ENCODE measurements at regions not wholly inside any gene's neighbourhood (a gene's known extent, or its start where the extent isn't known, plus 50 kb on each side); places are given as distances from the start of the nearest gene placed in this dataset.

GRCh38 chr5:61748121-61748520 lies 416.1 kb downstream of the ZSWIM6 start:
- TF ChIP-seq RFX5 (IDR thresholded peaks at IDR 0.05) (no peak), USF2 (IDR thresholded peaks at IDR 0.05) (no peak), HOXB13 (CRISPR knock-in tag; IDR thresholded peaks at IDR 0.05; ENCODE audit: low read depth) (no peak), HOXA7 (CRISPR knock-in tag; IDR thresholded peaks at IDR 0.05) (no peak), NR3C1 (IDR thresholded peaks at IDR 0.05) (no peak), E2F6 (IDR thresholded peaks at IDR 0.05; ENCODE audit: borderline replicate concordance, low read depth) (no peak), NPAS2 (CRISPR knock-in tag; IDR thresholded peaks at IDR 0.05; ENCODE audit: borderline replicate concordance) (no peak), FOXS1 (CRISPR knock-in tag; IDR thresholded peaks at IDR 0.05) (no peak), CEBPB (IDR thresholded peaks at IDR 0.05) (no peak), ZC3H11A (IDR thresholded peaks at IDR 0.05) (no peak), HMGXB4 (CRISPR knock-in tag; IDR thresholded peaks at IDR 0.05; ENCODE audit: borderline replicate concordance) (no peak), EHF (CRISPR knock-in tag; IDR thresholded peaks at IDR 0.05) (no peak), ZSCAN20 (CRISPR knock-in tag; IDR thresholded peaks at IDR 0.05) (no peak), CHD2 (IDR thresholded peaks at IDR 0.05; ENCODE audit: low read length, partially characterized antibody) (no peak), ELK1 (IDR thresholded peaks at IDR 0.05; ENCODE audit: low read depth, low read length) (no peak), RCOR1 (IDR thresholded peaks at IDR 0.05; ENCODE audit: low read depth, low read length) (no peak), RARB (CRISPR knock-in tag; IDR thresholded peaks at IDR 0.05) (no peak), HOXB5 (CRISPR knock-in tag; IDR thresholded peaks at IDR 0.05) (no peak)
- no peak overlapping the region for H3K4me3 ChIP-seq
- H3K4me1 ChIP-seq: no peaks in the 10 kb centered on the region
- DNase-seq (ENCODE audit: low read depth in 1 of 2, low spot score in 1 of 2): no peak
- H3K4me2 ChIP-seq: no peak overlapping the region
- ChIA-PET CTCF (no interaction called here), POLR2A (no interaction called here)
- H3K27ac ChIP-seq: no peak overlapping the region
- WGBS (ENCODE audit: missing lambda C conversion rate): 73% methylated on average over 7 of the region's 7 CpGs
- FAIRE-seq: no peak
- H3K9me3 ChIP-seq: peaks cover 6% of the 10 kb centered on the region; the same call in 1 of the 3 replicates
- ATAC-seq: no peak

GRCh38 chr5:61748651-61749050 lies 416.6 kb downstream of the ZSWIM6 start:
- POLR2A ChIA-PET: no interaction called here
- ATAC-seq: no peak
- Histone ChIP-seq H3K9me3 (peaks cover 6% of the 10 kb centered on the region; the same call in 1 of the 3 replicates), H3K4me2 (no peak overlapping the region), H3K27ac (no peak overlapping the region), H3K4me3 (no peak overlapping the region), H3K4me1 (no peaks in the 10 kb centered on the region)
- DNase-seq (ENCODE audit: low read depth in 1 of 2, low spot score in 1 of 2): no peak
- CTCF ChIA-PET: no interaction called here
- TF ChIP-seq GATA3 (IDR thresholded peaks at IDR 0.05; ENCODE audit: borderline replicate concordance): no peak
- TF ChIP-seq ZC3H11A (IDR thresholded peaks at IDR 0.05): peak; percentile 94
- no peak for FAIRE-seq
- 20% methylated on average over 1 of the region's 1 CpG for WGBS (ENCODE audit: missing lambda C conversion rate)

GRCh38 chr5:61752588-61752987 lies 420.5 kb downstream of the ZSWIM6 start:
- ChIA-PET CTCF (no interaction called here), POLR2A (no interaction called here)
- DNase-seq (ENCODE audit: low read depth in 1 of 2, low spot score in 1 of 2) (no peak), ATAC-seq (no peak), FAIRE-seq (no peak)
- TF ChIP-seq MAFK (IDR thresholded peaks at IDR 0.05; ENCODE audit: partially characterized antibody) (peak; percentile 85), CHD2 (IDR thresholded peaks at IDR 0.05; ENCODE audit: low read length, partially characterized antibody) (no peak), NFE2L2 (conservative IDR thresholded peaks at IDR 0.05; ENCODE audit: low read length) (peak; percentile 49; the same call in 1 of the 2 replicates)
- Histone ChIP-seq H3K27ac (no peak overlapping the region), H3K4me3 (no peak overlapping the region), H3K9me3 (no peaks in the 10 kb centered on the region), H3K4me2 (no peak overlapping the region), H3K4me1 (no peaks in the 10 kb centered on the region)
